Memory B cell (primary cell): ENCODE measurements at regions not wholly inside any gene's neighbourhood (a gene's known extent, or its start where the extent isn't known, plus 50 kb on each side); places are given as distances from the start of the nearest gene placed in this dataset.

Experiments
- ATAC-seq: fragments of 150-1000 bp; cut with Tn5 transposase; 2 replicates; pipeline ENCODE4 v1.10.0; 2021; ENCODE audit warnings: low read depth, mild to moderate bottlenecking, moderate library complexity
- DNase-seq, 2 donors: peaks; one replicate each; pipeline ENCODE4 v3.0.0; 2022; ENCODE audit warnings: low spot score in 2 of 2
- H3K27ac Mint-ChIP-seq: one replicate; pipeline ENCODE4 v1.8.0; 2022; ENCODE audit warnings: mild to moderate bottlenecking, moderate library complexity, mixed read lengths
- H3K27me3 Mint-ChIP-seq: one replicate; pipeline ENCODE4 v1.8.0; 2022; ENCODE audit warnings: mixed read lengths
- H3K36me3 Mint-ChIP-seq: one replicate; pipeline ENCODE4 v1.8.0; 2022; ENCODE audit warnings: mild to moderate bottlenecking, mixed read lengths
- H3K4me1 Mint-ChIP-seq: one replicate; pipeline ENCODE4 v1.8.0; 2022; ENCODE audit warnings: mixed read lengths
- H3K4me3 Mint-ChIP-seq: one replicate; pipeline ENCODE4 v1.8.0; 2022; ENCODE audit warnings: mild to moderate bottlenecking, moderate library complexity, mixed read lengths
- H3K9me3 Mint-ChIP-seq: one replicate; pipeline ENCODE4 v1.8.0; 2022; ENCODE audit warnings: mixed read lengths

DNA sequence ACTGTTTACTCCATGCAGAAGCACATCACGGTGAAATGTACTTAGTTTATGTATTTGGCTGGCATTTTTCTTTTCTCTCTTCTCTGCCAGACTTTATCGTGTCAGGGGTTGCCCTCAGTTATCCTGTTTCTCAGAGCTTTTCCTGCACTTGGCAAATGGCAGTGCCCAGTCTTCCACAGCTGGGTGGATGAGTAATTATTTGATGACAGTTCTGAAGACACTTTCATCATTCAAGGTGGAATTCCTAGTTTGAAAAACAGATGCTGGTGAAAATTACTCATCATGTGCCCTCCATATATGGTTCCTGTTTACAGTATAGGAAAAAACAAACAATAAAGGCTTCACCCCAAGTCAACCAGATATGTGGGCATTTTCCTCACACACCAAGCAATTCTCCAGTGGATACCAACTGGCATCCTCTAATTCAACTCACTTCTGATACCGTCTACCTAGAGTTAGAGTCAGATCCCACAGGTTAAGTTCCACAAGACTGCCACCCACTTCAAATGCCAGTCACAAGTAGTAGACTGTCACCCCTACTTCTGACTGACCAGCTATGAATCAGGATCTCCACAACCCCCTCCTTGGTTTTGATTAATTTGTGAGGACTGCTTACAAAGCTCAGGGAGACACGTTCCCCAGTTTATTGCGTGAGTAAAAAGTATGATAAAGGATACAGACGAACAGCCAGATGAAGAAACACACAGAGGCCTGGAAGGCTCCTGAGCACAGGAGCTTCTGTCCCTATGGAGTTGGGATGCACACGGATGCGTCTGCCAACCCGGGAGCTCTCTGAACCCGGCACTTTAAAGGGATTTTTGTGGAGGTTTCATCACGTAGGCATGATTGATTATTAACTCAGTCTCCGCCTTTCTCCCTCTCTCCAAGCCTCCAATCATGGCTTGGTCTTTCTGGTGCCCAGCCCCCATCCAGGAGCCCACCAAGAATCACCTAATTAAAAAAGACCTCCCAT lies 72.9 kb downstream of the CLDN34 start:
- Mint-ChIP-seq H3K27ac (no peak overlapping the region), H3K27me3 (no peaks in the 10 kb centered on the region), H3K9me3 (no peaks in the 10 kb centered on the region), H3K4me1 (peaks cover 10% of the 10 kb centered on the region), H3K4me3 (no peak overlapping the region), H3K36me3 (no peaks in the 10 kb centered on the region)
- ATAC-seq (no peak), DNase-seq (no peak)

DNA sequence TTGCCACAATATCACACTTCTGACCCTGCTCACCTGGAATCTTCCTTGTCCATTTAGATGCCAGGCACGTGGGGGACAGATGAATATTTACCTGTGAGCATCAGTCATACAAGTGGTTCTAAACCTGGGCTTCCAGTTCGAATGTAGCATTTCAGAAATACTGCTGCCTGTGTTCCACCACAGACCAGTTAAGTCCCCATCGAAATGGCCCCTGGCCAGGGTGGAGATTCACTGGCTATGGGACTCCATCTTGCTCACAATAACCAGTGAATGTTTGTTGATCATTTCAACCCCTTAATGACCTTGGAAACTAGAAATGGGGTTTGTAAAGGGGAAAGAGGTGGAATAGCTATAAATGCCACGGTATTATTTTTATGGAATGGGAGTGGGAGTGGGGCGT lies 73.8 kb downstream of the CLDN34 start:
- Mint-ChIP-seq H3K4me3 (no peak overlapping the region), H3K36me3 (no peaks in the 10 kb centered on the region), H3K4me1 (peaks cover 10% of the 10 kb centered on the region), H3K27ac (no peak overlapping the region), H3K9me3 (no peaks in the 10 kb centered on the region), H3K27me3 (no peaks in the 10 kb centered on the region)
- no peak for ATAC-seq
- DNase-seq: no peak

DNA sequence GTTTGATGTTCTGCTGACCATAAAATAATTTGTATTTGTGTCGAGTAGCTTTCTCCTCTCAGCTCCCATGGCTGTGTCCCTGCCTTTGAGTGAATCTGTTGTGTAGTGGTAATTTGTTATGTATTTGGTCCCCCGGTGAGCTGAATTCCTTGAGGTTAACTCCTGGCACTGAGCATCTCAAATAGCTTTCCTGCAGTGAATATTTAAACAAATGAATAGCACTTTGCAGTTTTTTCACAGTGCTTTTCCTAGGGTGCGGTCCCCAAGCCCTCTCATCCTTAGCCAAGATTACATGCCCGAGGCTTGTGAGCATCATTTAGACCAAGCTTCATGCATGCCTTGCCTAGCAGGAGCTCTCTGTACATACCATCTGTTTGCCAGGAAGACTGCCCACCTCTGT lies 74.2 kb downstream of the CLDN34 start:
- no peaks in the 10 kb centered on the region for H3K27me3 Mint-ChIP-seq
- no peak for ATAC-seq
- no peak overlapping the region for H3K27ac Mint-ChIP-seq
- no peak overlapping the region for H3K4me3 Mint-ChIP-seq
- H3K36me3 Mint-ChIP-seq: no peaks in the 10 kb centered on the region
- H3K9me3 Mint-ChIP-seq: no peaks in the 10 kb centered on the region
- H3K4me1 Mint-ChIP-seq: peaks cover 8% of the 10 kb centered on the region
- DNase-seq: no peak

DNA sequence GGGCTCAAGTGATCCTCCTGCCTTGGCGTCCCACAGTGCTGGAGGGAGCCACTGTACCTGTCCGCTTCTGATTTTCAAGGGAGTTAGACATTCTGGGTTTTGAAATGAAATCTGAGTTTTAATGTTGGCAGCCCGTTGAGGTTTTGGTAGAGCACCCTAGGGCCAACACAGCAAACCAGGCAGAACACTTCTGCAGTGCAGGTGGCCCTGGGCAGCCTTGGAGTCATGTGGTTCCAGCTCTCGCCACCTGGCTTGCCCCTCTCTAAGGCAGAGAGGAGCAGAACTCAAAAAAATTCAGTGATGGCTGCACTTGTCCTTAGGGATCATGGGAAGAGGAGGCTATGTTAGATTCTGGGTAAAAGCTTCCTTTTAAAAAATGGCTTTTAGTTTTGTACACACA lies 74.9 kb downstream of the CLDN34 start:
- Mint-ChIP-seq H3K4me1 (peaks cover 7% of the 10 kb centered on the region), H3K27ac (no peak overlapping the region), H3K36me3 (no peaks in the 10 kb centered on the region), H3K4me3 (no peak overlapping the region), H3K27me3 (no peaks in the 10 kb centered on the region), H3K9me3 (no peaks in the 10 kb centered on the region)
- ATAC-seq (no peak), DNase-seq (no peak)

DNA sequence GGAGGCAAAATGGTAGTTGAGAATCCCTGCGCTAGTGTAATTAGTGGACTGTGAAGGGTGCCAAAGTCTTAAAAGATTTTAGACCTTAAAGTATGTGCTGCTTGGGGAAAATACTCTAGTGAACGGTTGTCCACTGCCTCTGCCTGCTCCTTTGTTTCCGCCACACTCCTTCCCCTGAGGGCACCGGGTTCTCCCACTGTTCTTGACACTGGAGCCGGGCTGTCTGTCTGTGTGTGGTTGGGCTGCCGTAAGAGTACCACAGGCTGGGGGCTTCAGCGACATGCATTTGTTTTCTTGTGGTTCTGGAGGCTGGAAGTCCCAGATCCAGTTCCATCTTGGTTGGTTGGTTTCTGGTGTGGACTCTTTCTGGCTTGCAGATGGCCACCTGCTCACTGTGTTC lies 76.2 kb downstream of the CLDN34 start:
- H3K4me3 Mint-ChIP-seq: no peak overlapping the region
- H3K4me1 Mint-ChIP-seq: peaks cover 9% of the 10 kb centered on the region
- H3K9me3 Mint-ChIP-seq: no peaks in the 10 kb centered on the region
- no peaks in the 10 kb centered on the region for H3K36me3 Mint-ChIP-seq
- DNase-seq (no peak), ATAC-seq (no peak)
- no peak overlapping the region for H3K27ac Mint-ChIP-seq
- H3K27me3 Mint-ChIP-seq: no peaks in the 10 kb centered on the region

DNA sequence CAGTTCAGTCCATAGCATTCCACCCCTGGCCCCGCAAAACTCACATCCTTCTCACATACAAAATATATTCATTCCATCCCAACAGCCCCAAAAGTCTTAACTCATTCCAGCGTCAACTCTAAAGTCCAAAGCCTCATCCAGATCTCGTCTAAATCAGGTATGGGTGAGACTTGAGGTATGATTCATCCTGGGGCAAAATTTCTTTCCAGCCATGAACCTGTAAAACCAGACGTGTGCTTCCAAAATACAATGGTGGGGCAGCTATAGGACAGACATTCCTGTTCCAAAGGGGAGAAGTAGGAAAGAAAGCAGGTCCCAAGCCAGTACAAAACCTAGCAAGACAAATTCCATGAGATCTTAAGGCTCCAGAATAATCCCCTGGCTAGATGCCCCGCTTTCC lies 76.9 kb downstream of the CLDN34 start:
- ATAC-seq (no peak), DNase-seq (no peak)
- Mint-ChIP-seq H3K36me3 (no peaks in the 10 kb centered on the region), H3K4me1 (peaks cover 9% of the 10 kb centered on the region), H3K4me3 (no peak overlapping the region), H3K27me3 (no peaks in the 10 kb centered on the region), H3K9me3 (no peaks in the 10 kb centered on the region), H3K27ac (no peak overlapping the region)

DNA sequence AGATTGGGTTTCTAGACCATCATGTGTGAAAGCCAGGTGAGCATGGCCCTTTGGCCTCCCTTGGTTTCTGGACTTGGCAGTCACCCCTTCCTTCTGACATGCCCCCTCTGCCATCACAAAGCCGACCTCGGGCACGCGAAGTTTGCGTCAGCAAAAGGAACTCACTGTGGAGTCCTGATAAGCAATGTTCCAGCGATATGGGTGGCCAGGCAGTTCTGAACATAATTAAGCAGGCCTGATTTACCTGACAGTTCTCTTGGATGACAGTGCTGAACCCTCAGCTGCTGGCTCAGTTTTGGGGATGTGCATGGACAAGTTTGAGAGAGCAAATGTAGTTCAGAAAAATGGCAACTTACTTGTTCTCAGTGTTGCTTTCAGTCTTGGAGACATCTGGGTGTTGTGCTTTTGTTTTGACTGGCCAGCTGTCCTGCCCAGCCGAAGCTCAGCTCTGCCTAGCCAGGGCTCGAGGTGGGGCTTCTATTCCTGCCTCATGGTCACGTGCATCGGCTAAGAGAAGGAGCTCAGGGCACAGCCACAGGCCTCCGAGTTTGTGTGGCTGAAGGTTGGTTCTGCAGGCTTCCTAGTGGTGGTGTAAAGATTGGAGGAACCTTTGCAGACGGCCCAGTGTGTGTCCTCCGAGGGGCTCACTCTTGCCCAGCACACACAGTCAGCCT lies 78.3 kb downstream of the CLDN34 start:
- DNase-seq (no peak), ATAC-seq (no peak)
- H3K4me1 Mint-ChIP-seq: peaks cover 12% of the 10 kb centered on the region
- no peak overlapping the region for H3K27ac Mint-ChIP-seq
- H3K27me3 Mint-ChIP-seq: no peaks in the 10 kb centered on the region
- H3K4me3 Mint-ChIP-seq: no peak overlapping the region
- H3K36me3 Mint-ChIP-seq: no peaks in the 10 kb centered on the region
- H3K9me3 Mint-ChIP-seq: no peaks in the 10 kb centered on the region

DNA sequence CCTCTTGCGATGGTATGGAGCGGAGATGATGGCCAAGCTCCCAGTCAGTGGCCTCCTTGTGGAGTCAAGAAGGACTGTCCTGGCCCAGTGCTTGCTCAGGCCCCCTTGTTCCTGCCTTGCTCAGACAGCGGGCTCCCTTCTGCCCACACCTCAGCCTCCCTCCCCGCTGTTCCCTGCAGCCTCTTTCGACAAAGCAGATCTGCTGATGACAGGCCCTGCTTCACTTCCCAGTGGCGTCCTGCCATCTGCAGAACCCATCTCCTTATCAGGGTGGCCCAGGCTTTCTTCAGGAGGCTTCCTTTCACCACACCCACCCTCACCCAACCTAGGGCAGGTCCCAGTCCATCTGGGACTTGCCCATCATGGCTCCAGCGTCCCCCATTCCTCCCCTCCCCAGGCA lies 80.0 kb downstream of the CLDN34 start:
- Mint-ChIP-seq H3K9me3 (no peaks in the 10 kb centered on the region), H3K4me1 (peaks cover 12% of the 10 kb centered on the region), H3K4me3 (no peak overlapping the region), H3K27me3 (no peaks in the 10 kb centered on the region), H3K36me3 (no peaks in the 10 kb centered on the region), H3K27ac (no peak overlapping the region)
- ATAC-seq (no peak), DNase-seq (no peak)

DNA sequence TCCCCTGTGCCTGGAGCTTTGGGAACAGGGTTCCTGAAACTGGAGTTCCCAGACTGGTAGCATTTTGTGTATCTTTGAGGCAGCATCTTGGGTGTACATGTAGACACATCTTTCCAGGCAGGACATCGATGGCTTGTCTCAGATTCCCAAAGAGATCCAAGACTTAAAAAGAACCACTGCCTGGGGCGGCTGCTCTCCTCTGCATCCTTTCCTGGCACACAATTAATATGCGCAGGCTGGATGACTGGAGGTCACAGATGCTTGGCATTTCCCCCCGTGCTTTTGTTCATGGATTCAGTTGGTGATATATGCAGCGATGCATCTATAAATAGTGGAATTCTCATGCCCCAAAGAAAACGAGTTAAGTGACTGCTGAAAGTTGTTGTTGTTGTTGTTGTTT lies 80.5 kb downstream of the CLDN34 start:
- H3K9me3 Mint-ChIP-seq: no peaks in the 10 kb centered on the region
- ATAC-seq (no peak), DNase-seq (no peak)
- no peaks in the 10 kb centered on the region for H3K36me3 Mint-ChIP-seq
- no peaks in the 10 kb centered on the region for H3K27me3 Mint-ChIP-seq
- H3K27ac Mint-ChIP-seq: no peak overlapping the region
- no peak overlapping the region for H3K4me3 Mint-ChIP-seq
- H3K4me1 Mint-ChIP-seq: peaks cover 14% of the 10 kb centered on the region

DNA sequence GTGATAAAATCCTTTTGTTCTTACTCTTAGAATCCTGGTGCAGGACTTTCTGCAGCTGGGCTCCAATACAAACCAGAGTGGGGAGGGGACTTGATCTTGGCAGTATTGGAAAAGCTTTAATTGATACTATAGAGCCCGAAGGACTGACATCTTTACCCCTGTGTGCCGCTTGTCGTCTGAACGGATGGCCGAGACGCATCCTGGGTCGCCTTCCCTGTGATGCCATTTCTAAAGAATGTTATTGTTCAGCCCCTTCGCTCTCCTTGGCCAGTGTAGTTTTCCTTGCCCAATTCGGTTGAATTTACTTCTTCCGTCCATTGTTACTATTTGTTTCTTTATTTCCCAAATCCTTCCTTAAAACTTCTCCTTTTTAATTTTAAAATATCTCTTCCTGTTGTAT lies 80.9 kb downstream of the CLDN34 start:
- DNase-seq: no peak
- no peaks in the 10 kb centered on the region for H3K9me3 Mint-ChIP-seq
- H3K27me3 Mint-ChIP-seq: no peaks in the 10 kb centered on the region
- peaks cover 18% of the 10 kb centered on the region for H3K4me1 Mint-ChIP-seq
- H3K27ac Mint-ChIP-seq: no peak overlapping the region
- H3K36me3 Mint-ChIP-seq: no peaks in the 10 kb centered on the region
- no peak for ATAC-seq
- H3K4me3 Mint-ChIP-seq: no peak overlapping the region

DNA sequence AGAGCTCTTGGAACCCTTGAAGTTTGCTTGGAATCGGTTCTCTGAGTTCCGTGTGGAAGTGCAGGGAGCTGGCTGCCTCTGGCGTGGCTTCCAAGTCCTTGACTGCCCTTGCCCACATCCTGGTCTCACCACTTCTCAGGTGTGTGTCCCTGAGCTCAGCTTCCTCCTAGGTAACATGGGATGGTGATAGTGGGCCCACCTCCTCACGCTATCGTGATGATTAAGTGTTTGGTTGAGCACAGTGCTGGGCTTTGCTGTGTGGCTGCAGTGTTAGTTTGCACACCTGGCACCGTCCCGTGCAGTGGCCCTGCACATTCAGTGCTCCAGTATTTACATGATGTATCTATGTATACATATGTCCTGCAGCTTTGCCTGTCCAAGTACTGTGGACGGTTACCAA lies 81.5 kb downstream of the CLDN34 start:
- no peak for DNase-seq
- Mint-ChIP-seq H3K27me3 (no peaks in the 10 kb centered on the region), H3K9me3 (no peaks in the 10 kb centered on the region), H3K27ac (no peak overlapping the region), H3K36me3 (no peaks in the 10 kb centered on the region), H3K4me1 (peaks cover 22% of the 10 kb centered on the region), H3K4me3 (no peak overlapping the region)
- ATAC-seq: no peak

DNA sequence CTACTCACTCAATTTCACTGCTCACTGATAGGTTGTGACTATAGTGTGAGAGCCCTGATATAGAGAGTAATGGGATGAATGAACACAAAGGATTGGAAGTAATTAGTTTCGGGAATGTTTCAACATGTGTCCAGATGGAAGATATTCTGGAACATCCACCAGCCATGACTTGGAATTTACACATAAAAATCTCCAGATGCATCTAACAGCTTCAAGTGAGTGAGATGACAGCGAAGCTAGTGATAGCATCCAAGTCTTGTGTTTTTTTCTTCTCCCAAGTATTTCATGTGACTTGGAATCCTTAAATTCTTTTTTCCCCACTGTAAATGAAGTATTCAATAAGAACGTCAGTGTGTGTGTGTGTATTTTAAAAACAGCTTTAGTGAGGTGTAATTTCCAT lies 82.1 kb downstream of the CLDN34 start:
- no peaks in the 10 kb centered on the region for H3K36me3 Mint-ChIP-seq
- no peaks in the 10 kb centered on the region for H3K27me3 Mint-ChIP-seq
- no peak overlapping the region for H3K27ac Mint-ChIP-seq
- ATAC-seq (no peak), DNase-seq (no peak)
- no peak overlapping the region for H3K4me3 Mint-ChIP-seq
- no peaks in the 10 kb centered on the region for H3K9me3 Mint-ChIP-seq
- H3K4me1 Mint-ChIP-seq: peaks cover 22% of the 10 kb centered on the region

DNA sequence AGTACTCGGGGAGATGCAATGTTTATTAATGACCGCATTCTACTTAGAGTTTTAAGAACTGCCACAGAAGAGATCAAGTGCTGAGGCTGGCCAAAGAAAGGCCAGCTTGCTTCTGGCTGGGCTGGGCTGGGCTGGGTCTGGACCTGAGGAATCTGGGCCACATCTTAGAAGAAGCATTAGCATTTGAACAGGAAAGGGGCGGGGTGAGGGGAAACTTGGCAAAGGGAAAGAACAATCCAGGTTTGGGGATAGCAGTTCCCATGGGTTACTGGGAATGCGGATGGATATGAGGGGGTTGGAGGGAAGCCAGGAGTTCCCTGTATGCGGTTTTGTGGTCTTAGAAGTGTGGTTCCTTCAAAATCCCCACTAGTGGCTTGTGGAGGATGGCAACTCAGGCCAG lies 83.3 kb downstream of the CLDN34 start:
- no peak overlapping the region for H3K27ac Mint-ChIP-seq
- H3K9me3 Mint-ChIP-seq: no peaks in the 10 kb centered on the region
- no peak overlapping the region for H3K4me3 Mint-ChIP-seq
- H3K27me3 Mint-ChIP-seq: no peaks in the 10 kb centered on the region
- H3K36me3 Mint-ChIP-seq: no peaks in the 10 kb centered on the region
- peaks cover 21% of the 10 kb centered on the region for H3K4me1 Mint-ChIP-seq
- ATAC-seq: no peak
- DNase-seq: no peak

DNA sequence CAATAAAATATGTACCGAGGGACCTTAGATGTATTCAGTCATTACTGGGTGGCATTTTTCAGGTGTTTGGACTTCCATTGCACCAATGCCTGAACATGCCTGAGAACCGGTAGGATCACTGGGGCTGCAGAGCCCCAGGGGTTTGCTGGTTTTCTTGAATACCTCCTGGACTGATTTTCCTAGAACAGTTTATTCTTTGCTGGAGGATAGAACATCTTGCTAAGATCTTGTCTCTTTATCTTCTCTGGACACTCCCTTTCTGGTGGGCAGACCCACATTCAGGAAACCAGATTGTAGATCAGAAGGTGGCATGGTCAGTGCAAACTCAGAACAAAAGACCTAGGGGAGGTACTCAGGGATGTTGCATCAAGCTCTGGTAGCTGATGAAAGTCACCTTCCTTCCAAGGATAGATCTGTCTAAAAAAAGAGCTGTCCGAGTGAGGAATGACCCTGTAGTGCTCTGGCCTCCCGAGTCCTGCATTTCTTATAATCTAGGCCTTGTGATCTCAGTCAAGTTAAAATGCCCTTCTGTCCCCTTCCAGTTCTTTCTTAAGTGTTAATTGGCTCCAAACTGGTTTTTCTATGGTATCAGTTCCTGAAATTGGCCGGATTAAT lies 84.8 kb downstream of the CLDN34 start:
- ATAC-seq: no peak
- H3K9me3 Mint-ChIP-seq: no peaks in the 10 kb centered on the region
- no peak overlapping the region for H3K27ac Mint-ChIP-seq
- H3K4me1 Mint-ChIP-seq: peaks cover 21% of the 10 kb centered on the region
- H3K36me3 Mint-ChIP-seq: no peaks in the 10 kb centered on the region
- no peak for DNase-seq
- no peaks in the 10 kb centered on the region for H3K27me3 Mint-ChIP-seq
- no peak overlapping the region for H3K4me3 Mint-ChIP-seq
